PC-3 (cell line): ENCODE measurements at regions not wholly inside any gene's neighbourhood (a gene's known extent, or its start where the extent isn't known, plus 50 kb on each side); places are given as distances from the start of the nearest gene placed in this dataset.

Experiments used
- EZH2 ChIP-seq: fragments of 300-600 bp; sonication (generic); IDR thresholded peaks from one replicate; pipeline ENCODE4 v1.6.1; 2017; ENCODE audit warnings: antibody characterized with exemption, mild to moderate bottlenecking, low read length; ENCODE audit not compliant: unreplicated experiment
- TF ChIP-seq, protein P1 (sequence below): fragments of 300-600 bp; sonication (generic); conservative IDR thresholded peaks from 2 replicates; pipeline ENCODE4 v1.5.1; 2017; ENCODE audit warnings: antibody characterized with exemption, low read depth, mild to moderate bottlenecking, low read length

DNA sequence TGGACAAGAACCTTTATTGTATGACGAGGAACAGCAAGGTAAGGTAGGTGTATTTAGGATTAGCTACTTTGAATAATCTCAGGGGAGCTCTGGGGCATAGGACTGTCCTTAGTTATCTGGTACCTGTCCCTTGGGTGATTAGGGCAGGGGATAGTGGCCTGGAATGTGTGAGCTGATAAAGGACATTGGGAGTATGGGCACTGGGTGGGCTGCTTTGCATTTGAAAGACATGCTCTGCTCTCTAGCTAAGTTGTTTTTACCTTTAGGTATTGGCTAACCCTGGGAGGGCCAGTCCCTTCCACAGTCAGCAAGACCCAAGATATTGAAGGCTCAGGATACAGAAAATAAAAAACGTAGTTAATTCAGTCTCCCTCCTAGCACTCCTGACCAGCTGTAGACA is 282.8 kb upstream of the C9orf72 start:
- TF ChIP-seq, protein P1, sequence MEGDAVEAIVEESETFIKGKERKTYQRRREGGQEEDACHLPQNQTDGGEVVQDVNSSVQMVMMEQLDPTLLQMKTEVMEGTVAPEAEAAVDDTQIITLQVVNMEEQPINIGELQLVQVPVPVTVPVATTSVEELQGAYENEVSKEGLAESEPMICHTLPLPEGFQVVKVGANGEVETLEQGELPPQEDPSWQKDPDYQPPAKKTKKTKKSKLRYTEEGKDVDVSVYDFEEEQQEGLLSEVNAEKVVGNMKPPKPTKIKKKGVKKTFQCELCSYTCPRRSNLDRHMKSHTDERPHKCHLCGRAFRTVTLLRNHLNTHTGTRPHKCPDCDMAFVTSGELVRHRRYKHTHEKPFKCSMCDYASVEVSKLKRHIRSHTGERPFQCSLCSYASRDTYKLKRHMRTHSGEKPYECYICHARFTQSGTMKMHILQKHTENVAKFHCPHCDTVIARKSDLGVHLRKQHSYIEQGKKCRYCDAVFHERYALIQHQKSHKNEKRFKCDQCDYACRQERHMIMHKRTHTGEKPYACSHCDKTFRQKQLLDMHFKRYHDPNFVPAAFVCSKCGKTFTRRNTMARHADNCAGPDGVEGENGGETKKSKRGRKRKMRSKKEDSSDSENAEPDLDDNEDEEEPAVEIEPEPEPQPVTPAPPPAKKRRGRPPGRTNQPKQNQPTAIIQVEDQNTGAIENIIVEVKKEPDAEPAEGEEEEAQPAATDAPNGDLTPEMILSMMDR, result no peak
- no peak for TF ChIP-seq EZH2
